GM10248 (cell line): ENCODE measurements at regions not wholly inside any gene's neighbourhood (a gene's known extent, or its start where the extent isn't known, plus 50 kb on each side); places are given as distances from the start of the nearest gene placed in this dataset.

ENCODE experiments used
- CTCF ChIA-PET: fragments of 300-600 bp; sonication (Branson Sonifier 250); formaldehyde crosslinking; extraction: SDS; loops from one replicate; lab custom pipeline; 2021; ENCODE audit warnings: antibody characterized with exemption; lab: Yijun Ruan, JAX
- POLR2A ChIA-PET: fragments of 350-650 bp; sonication (Branson Sonifier 250); formaldehyde crosslinking; extraction: SDS; loops from one replicate; lab custom pipeline; 2020; ENCODE audit warnings: antibody characterized with exemption; lab: Yijun Ruan, JAX
- DNase-seq: peaks from one replicate; pipeline ENCODE4 v3.0.0; 2012; ENCODE audit errors: extremely low spot score
- TF ChIP-seq, protein P1 (sequence below): IDR thresholded peaks from 2 replicates; pipeline ENCODE4 v1.5.1; 2012; ENCODE audit warnings: mild to moderate bottlenecking, low read depth; ENCODE audit errors: extremely low read depth, missing control alignments, control extremely low read depth

DNA sequence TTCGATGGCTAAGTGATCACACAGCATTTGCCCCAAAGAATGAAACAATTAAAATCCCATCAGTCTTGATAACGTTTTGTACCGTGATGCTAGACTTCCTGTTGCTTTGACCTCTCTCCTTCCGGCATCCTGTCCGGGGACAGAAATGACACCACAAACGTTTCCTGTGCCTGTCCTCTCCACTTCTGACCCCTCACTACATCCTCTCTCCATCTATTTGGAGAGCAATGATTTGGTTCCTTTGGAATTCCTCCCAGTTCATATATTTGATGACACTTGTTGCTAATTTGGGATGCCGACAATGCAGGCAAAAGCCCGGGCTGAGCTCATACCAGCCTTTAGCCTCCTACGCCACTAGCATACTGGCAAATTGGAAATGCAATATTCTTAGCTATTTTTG lies 151.2 kb upstream of the CCDC68 start:
- ChIA-PET CTCF (no interaction called here), POLR2A (no interaction called here)
- TF ChIP-seq, protein P1, sequence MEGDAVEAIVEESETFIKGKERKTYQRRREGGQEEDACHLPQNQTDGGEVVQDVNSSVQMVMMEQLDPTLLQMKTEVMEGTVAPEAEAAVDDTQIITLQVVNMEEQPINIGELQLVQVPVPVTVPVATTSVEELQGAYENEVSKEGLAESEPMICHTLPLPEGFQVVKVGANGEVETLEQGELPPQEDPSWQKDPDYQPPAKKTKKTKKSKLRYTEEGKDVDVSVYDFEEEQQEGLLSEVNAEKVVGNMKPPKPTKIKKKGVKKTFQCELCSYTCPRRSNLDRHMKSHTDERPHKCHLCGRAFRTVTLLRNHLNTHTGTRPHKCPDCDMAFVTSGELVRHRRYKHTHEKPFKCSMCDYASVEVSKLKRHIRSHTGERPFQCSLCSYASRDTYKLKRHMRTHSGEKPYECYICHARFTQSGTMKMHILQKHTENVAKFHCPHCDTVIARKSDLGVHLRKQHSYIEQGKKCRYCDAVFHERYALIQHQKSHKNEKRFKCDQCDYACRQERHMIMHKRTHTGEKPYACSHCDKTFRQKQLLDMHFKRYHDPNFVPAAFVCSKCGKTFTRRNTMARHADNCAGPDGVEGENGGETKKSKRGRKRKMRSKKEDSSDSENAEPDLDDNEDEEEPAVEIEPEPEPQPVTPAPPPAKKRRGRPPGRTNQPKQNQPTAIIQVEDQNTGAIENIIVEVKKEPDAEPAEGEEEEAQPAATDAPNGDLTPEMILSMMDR = no peak
- no peak for DNase-seq

DNA sequence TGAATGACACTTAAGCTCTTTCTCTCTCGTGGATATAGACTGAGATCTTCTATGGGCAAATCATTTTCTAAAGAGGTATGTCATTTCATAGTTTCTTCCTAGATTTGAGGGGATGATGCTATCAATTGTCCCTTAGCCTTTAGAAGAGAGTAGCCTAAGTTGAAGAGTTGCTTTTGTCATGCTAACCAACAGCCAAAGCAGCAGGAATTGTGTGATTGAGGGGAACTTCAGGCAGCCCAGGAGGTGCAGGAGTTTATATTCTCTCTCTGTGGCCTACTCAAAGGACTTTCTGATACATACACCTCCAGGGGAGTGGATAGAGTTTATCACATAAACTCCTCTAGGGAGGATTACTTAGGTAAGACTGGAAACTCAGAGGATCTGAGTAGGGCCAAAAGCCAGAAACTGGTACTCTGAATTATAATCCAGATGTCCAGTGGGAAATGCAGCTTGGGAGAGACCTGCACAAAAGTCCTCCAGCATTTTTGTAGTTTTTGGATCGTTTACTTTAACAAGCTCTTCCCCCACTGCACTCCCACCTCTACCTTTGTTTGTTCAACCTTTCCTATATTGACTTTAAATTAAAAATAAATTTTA lies 150.7 kb upstream of the CCDC68 start:
- no peak for DNase-seq
- ChIA-PET CTCF (no interaction called here), POLR2A (no interaction called here)
- TF ChIP-seq, protein P1 = no peak

DNA sequence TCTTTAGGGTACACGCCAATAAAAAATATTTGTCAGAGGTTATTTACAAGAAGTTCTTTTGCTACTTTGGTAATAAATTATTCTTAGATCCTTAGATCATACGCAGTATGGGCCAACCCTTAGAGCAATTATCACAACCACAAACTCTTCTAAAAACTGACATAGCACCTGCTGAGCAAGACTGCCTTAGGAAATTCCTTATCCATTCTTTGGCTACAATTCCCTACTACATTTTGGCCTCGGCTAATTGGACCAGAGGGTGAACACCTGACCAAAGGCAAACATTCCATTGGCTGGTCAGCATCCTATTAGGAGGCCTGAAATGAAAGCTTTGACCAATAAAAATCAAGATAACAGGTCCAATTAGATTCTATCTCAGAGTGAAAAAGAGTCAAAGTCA lies 147.6 kb upstream of the CCDC68 start:
- ChIA-PET POLR2A (no interaction called here), CTCF (no interaction called here)
- DNase-seq = no peak
- TF ChIP-seq, protein P1 = no peak

DNA sequence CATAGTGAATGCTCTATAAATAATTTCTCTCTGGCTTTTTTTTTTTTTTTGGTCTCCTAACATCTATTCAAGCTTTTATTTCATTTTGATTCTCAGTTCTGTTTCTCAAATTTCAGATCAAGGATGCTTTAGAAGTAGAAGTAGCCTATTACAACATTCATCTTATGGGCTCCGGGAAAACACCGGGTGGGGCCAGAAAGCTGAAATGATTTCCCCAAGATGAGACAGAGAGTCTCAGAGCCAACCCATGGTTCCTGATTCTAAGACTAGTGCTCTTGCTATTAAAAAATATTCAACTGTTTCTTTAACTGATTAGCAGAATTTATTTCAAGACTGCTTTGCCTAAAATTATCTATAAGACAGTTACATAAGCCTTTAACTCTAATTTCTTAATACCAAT lies 147.2 kb upstream of the CCDC68 start:
- ChIA-PET CTCF (no interaction called here), POLR2A (no interaction called here)
- no peak for DNase-seq
- TF ChIP-seq, protein P1 = no peak

DNA sequence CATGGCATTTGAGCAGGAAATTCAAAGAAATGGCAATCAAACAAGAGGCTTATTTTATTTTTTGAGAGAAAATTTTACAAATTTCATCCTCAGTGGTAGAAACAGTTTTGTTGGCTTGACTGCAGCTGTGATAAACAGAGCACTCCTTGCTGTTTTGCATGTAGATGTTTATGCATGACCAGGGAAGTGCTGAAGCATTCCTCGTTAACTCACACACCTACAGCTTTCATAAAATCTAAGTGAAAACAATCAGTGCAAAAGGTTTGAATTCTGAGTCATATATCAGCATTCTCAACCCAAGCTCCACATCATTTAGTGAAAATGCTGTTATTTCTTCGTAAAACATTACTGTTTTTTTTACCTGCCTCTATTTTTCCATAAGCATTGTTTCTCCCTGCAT lies 146.6 kb upstream of the CCDC68 start:
- DNase-seq = no peak
- TF ChIP-seq, protein P1 = no peak
- POLR2A ChIA-PET = no interaction called here
- CTCF ChIA-PET = no interaction called here

DNA sequence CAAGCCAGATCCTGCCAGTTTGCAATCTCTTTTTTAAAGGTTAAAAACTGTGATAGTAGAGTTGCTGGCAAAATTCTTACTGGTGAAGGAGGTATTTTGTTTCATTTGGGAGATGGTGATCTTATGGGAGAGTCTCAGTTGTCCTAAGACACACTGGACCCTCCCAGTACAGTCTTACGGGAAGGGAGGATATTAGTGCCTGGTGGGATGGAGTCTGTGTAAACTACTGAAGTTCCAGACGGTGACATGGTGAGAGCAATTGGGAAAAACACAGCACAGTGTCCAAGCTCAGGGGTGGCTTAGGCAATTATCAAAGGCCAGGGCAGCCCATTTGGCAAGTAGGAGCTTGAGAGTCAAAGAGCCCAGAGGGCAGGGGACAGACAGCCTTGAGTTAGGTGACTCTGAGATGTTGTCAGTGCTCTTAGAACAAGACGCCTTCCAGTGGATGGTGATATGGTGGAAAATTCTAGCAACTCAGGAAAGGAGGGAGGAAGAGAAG lies 143.7 kb upstream of the CCDC68 start:
- ChIA-PET POLR2A (no interaction called here), CTCF (interaction anchor here (0.9 kb wide), 1 partner anchor 11 kb away, joined by 4 read pairs; no protein-coding TSS in a partner anchor)
- TF ChIP-seq, protein P1 = no peak
- DNase-seq = no peak
